ENCODE measurements at regions not wholly inside any gene's neighbourhood (a gene's known extent, or its start where the extent isn't known, plus 50 kb on each side); places are given as distances from the start of the nearest gene placed in this dataset.

- TF ChIP-seq ZNF609 (CRISPR knock-in tag; IDR thresholded peaks at IDR 0.05; ENCODE audit: borderline replicate concordance) (no peak), SIN3B (IDR thresholded peaks at IDR 0.05; ENCODE audit: low read depth) (peak; percentile 59; the same call in 1 of the 2 replicates), NFIX (CRISPR knock-in tag; IDR thresholded peaks at IDR 0.05; ENCODE audit: low read depth) (no peak), IRF2 (CRISPR knock-in tag; IDR thresholded peaks at IDR 0.05) (no peak), RBM14 (IDR thresholded peaks at IDR 0.05; ENCODE audit: borderline replicate concordance, insufficient read depth, low read depth, low read length) (no peak), JUN (IDR thresholded peaks at IDR 0.05; ENCODE audit: borderline replicate concordance, low read depth, low read length) (peak; percentile 53; the same call in 1 of the 2 replicates), JUN (CRISPR knock-in tag; IDR thresholded peaks at IDR 0.05; ENCODE audit: borderline replicate concordance) (no peak), ZNF444 (CRISPR knock-in tag; IDR thresholded peaks at IDR 0.05) (no peak), SMARCE1 (IDR thresholded peaks at IDR 0.05) (no peak), E2F4 (CRISPR knock-in tag; IDR thresholded peaks at IDR 0.05; ENCODE audit: low read depth) (no peak), ZBTB43 (CRISPR knock-in tag; IDR thresholded peaks at IDR 0.05) (no peak), ZNF717 (CRISPR knock-in tag; IDR thresholded peaks at IDR 0.05) (no peak), SAP30 (IDR thresholded peaks at IDR 0.05; ENCODE audit: borderline replicate concordance, insufficient read depth, low read depth, low read length, poor library complexity, severe bottlenecking) (peak; percentile 28), TFAM (CRISPR knock-in tag; conservative IDR thresholded peaks at IDR 0.05) (no peak), ZNF766 (CRISPR knock-in tag; conservative IDR thresholded peaks at IDR 0.05) (peak; percentile 74), ZNF224 (CRISPR knock-in tag; IDR thresholded peaks at IDR 0.05) (no peak), SMARCA4 (IDR thresholded peaks at IDR 0.05) (no peak), RBM15 (IDR thresholded peaks at IDR 0.05; ENCODE audit: insufficient read depth, low read length) (no peak), ZBTB5 (IDR thresholded peaks at IDR 0.05) (no peak), ZFX (CRISPR knock-in tag; IDR thresholded peaks at IDR 0.05) (peak; percentile 42)
Observed at GRCh38 chr1:54488065-54488750, 59.8 kb upstream of the ACOT11 start (continued).

Measured in K562 (cell line).